ENCODE measurements at regions not wholly inside any gene's neighbourhood (a gene's known extent, or its start where the extent isn't known, plus 50 kb on each side); places are given as distances from the start of the nearest gene placed in this dataset.
A peak's percentile ranks its signal among the peaks of the same experiment; 100 is the strongest.

- FAIRE-seq (peak; percentile 94), DNase-seq (ENCODE audit: low spot score) (peak; percentile 89), ATAC-seq (peak; percentile 98)
- Histone ChIP-seq H3K4me2 (ENCODE audit: low read depth, low read length) (peak overlapping the region; percentile 69), H4K20me1 (ENCODE audit: insufficient read depth, low read length) (no peaks in the 10 kb centered on the region), H3K9me3 (ENCODE audit: low read length) (no peaks in the 10 kb centered on the region), H3K36me3 (replicated peaks in 1 of 2; ENCODE audit: control insufficient read depth in 1 of 2, insufficient read depth in 2 of 2, low read length in 2 of 2) (no peaks in the 10 kb centered on the region), H3K9ac (ENCODE audit: insufficient read depth, low read depth, low read length) (peak overlapping the region; percentile 10; the same call in 1 of the 2 replicates), H3K4me3 (replicated peaks in 1 of 3; ENCODE audit: insufficient read depth in 1 of 3, low read depth in 2 of 3, low read length in 3 of 3) (peak overlapping the region in 2 of 3 experiments; percentile 3 to 28; a peak in 1 of 6 replicates), H3K79me2 (ENCODE audit: insufficient read depth, low read length) (no peaks in the 10 kb centered on the region), H2AFZ (ENCODE audit: low read length) (no peak overlapping the region), H3K27me3 (ENCODE audit: control insufficient read depth in 1 of 2, insufficient read depth in 2 of 2, low read length in 2 of 2) (no peaks in the 10 kb centered on the region), H3K4me1 (ENCODE audit: insufficient read depth, low read length) (peaks cover 59% of the 10 kb centered on the region), H3K27ac (ENCODE audit: extremely low read length, insufficient read depth, low read length) (peak overlapping the region; percentile 59)
- CTCF ChIA-PET (ENCODE audit: low intra/inter-chr PET ratio, low total read pairs), result no interaction called here
- no TSS peak for BruUV-seq (replicated peaks)
- in situ Hi-C loops (cut with HindIII; ENCODE audit: extremely low pct_ligation_motif_present, low pct_unique_long_range_greater_than_20kb), result no loop called here
- WGBS (ENCODE audit: low lambda C conversion rate), result 8% methylated on average over 5 of the region's 5 CpGs
- POLR2A ChIA-PET, result interaction anchor here (1.1 to 1.7 kb wide), 2 partner anchors 28 to 30 kb away, joined by 3 to 4 read pairs; no protein-coding TSS in a partner anchor
- intact Hi-C loops (cut with micrococcal nuclease; ENCODE audit: unreplicated experiment), result loop anchor here (1.0 kb wide), 1 partner anchor 28 kb away; no protein-coding TSS in a partner anchor
- TF ChIP-seq CHCHD3 (CRISPR knock-in tag; IDR thresholded peaks at IDR 0.05) (no peak), FOSL2 (CRISPR knock-in tag; IDR thresholded peaks at IDR 0.05) (peak; percentile 80), IRF9 (CRISPR knock-in tag; IDR thresholded peaks at IDR 0.05; ENCODE audit: borderline replicate concordance) (no peak), AKNA (CRISPR knock-in tag; IDR thresholded peaks at IDR 0.05; ENCODE audit: borderline replicate concordance) (no peak), ZNF3 (CRISPR knock-in tag; IDR thresholded peaks at IDR 0.05) (no peak; the same call in 1 of the 2 replicates), FOXP4 (CRISPR knock-in tag; IDR thresholded peaks at IDR 0.05) (peak; percentile 81; the same call in 1 of the 2 replicates), ZNF792 (CRISPR knock-in tag; IDR thresholded peaks at IDR 0.05) (peak; percentile 79; the same call in 1 of the 2 replicates), ZNF549 (CRISPR knock-in tag; IDR thresholded peaks at IDR 0.05) (no peak), ZSCAN21 (CRISPR knock-in tag; IDR thresholded peaks at IDR 0.05; ENCODE audit: borderline replicate concordance) (no peak), MYPOP (CRISPR knock-in tag; IDR thresholded peaks at IDR 0.05) (no peak)
These were observed 64.6 kb upstream of the FOXN2 start for GRCh38 chr2:48249631-48250473.
